HepG2 (cell line): ENCODE measurements at regions not wholly inside any gene's neighbourhood (a gene's known extent, or its start where the extent isn't known, plus 50 kb on each side); places are given as distances from the start of the nearest gene placed in this dataset.

ENCODE experiments used
- ATAC-seq: fragments of 200-7000 bp; cut with Tn5 transposase; 3 replicates; pipeline ENCODE4 v1.9.1; 2020; ENCODE audit warnings: mild to moderate bottlenecking, moderate library complexity
- BruUV-seq: library from RNA; stranded (reverse); fragments of 400-500 nt; replicated peaks from 2 replicates; lab custom pipeline; 2021; lab: Mats Ljungman, UMichigan
- CTCF ChIA-PET: fragments of 300-600 bp; formaldehyde crosslinking; extraction: SDS; loops from one replicate; lab custom pipeline; 2021; ENCODE audit warnings: low total read pairs, inconsistent platforms, low intra/inter-chr PET ratio; lab: Yijun Ruan, JAX
- POLR2A ChIA-PET: fragments of 350-600 bp; sonication (Branson Sonifier 250); formaldehyde crosslinking; loops from one replicate; lab custom pipeline; 2020; ENCODE audit warnings: antibody characterized with exemption, inconsistent platforms; lab: Yijun Ruan, JAX
- DNase-seq: peaks from one replicate; pipeline ENCODE4 v3.0.0-alpha.2; 2015; ENCODE audit warnings: low spot score
- FAIRE-seq: peaks from 3 replicates; lab custom pipeline; 2011; peaks lifted over from hg19 to GRCh38; lab: Jason Lieb, UNC
- H2AFZ ChIP-seq: one replicate; pipeline ENCODE4 v1.6.1; 2011; ENCODE audit warnings: low read length, inconsistent platforms
- H3K27ac ChIP-seq: fragments of 300-600 bp; 3 replicates; pipeline ENCODE4 v1.8.0; 2011; ENCODE audit warnings: mixed run types, mild to moderate bottlenecking, mixed read lengths, low read length, inconsistent platforms; ENCODE audit not compliant: insufficient read depth; ENCODE audit errors: extremely low read length
- H3K27me3 ChIP-seq, 2 experiments: fragments of 200-600 bp in 1 of 2; 2 replicates in 1 of 2; 3 replicates in 1 of 2; pipeline versions ENCODE4 v1.6.0 to v1.8.0; 2011; ENCODE audit warnings: low read length in 2 of 2, mild to moderate bottlenecking in 2 of 2, moderate library complexity in 2 of 2, inconsistent platforms in 1 of 2; ENCODE audit not compliant: insufficient read depth in 2 of 2, control insufficient read depth in 1 of 2
- H3K36me3 ChIP-seq, 2 experiments: fragments of 200-600 bp in 1 of 2; replicated peaks in 1 of 2; 2 replicates in 1 of 2; 3 replicates in 1 of 2; pipeline versions ENCODE4 v1.5.1 to v1.8.0; 2011; ENCODE audit warnings: low read length in 2 of 2, inconsistent platforms in 1 of 2; ENCODE audit not compliant: insufficient read depth in 2 of 2, control insufficient read depth in 1 of 2
- H3K4me1 ChIP-seq: 2 replicates; pipeline ENCODE4 v1.5.1; 2012; ENCODE audit warnings: low read length, inconsistent platforms; ENCODE audit not compliant: insufficient read depth
- H3K4me2 ChIP-seq: 2 replicates; pipeline ENCODE4 v1.6.0; 2011; ENCODE audit warnings: low read depth, low read length, inconsistent platforms
- H3K4me3 ChIP-seq, 3 experiments: fragments of 200-600 bp in 1 of 3; sonication (generic), shearing (Covaris generic) in 1 of 3; replicated peaks in 1 of 3; 2 replicates each; pipeline ENCODE4 v1.5.1; 2011 to 2016; ENCODE audit warnings: low read length in 3 of 3, inconsistent platforms in 2 of 3, low read depth in 2 of 3, mild to moderate bottlenecking in 2 of 3, control low read depth in 1 of 3, mixed read lengths in 1 of 3; ENCODE audit not compliant: insufficient read depth in 1 of 3
- H3K79me2 ChIP-seq: one replicate; pipeline ENCODE4 v1.6.1; 2011; ENCODE audit warnings: low read length, inconsistent platforms; ENCODE audit not compliant: insufficient read depth
- H3K9ac ChIP-seq: 2 replicates; pipeline ENCODE4 v1.6.0; 2011; ENCODE audit warnings: mild to moderate bottlenecking, low read depth, low read length, inconsistent platforms; ENCODE audit not compliant: insufficient read depth
- H3K9me3 ChIP-seq: 2 replicates; pipeline ENCODE4 v1.5.1; 2012; ENCODE audit warnings: mild to moderate bottlenecking, low read length
- H4K20me1 ChIP-seq: 2 replicates; pipeline ENCODE4 v1.6.0; 2011; ENCODE audit warnings: inconsistent platforms, mild to moderate bottlenecking, low read length, moderate library complexity; ENCODE audit not compliant: insufficient read depth
- CEBPG ChIP-seq: IDR thresholded peaks from 2 replicates; pipeline ENCODE4 v1.6.1; 2016
- CREM ChIP-seq, 2 experiments: sonication (generic) in 1 of 2; formaldehyde crosslinking in 1 of 2; IDR thresholded peaks; 2 replicates each; pipeline versions ENCODE4 v1.4.0 to v1.6.1; 2016 to 2020; ENCODE audit warnings: antibody characterized with exemption in 1 of 2, mild to moderate bottlenecking in 1 of 2, missing genetic modification reagents in 1 of 2
- KAT2B ChIP-seq: fragments of 150-350 bp; IDR thresholded peaks from 2 replicates; pipeline ENCODE4 v1.6.1; 2014; ENCODE audit warnings: low read depth, low read length, borderline replicate concordance
- KDM2A ChIP-seq: sonication (generic); formaldehyde crosslinking; IDR thresholded peaks from 2 replicates; pipeline ENCODE4 v1.4.0; 2020; ENCODE audit warnings: low read depth, missing genetic modification reagents, borderline replicate concordance
- KLF11 ChIP-seq: IDR thresholded peaks from 2 replicates; pipeline ENCODE4 v1.6.1; 2016; ENCODE audit warnings: missing compliant biosample characterization
- MTA1 ChIP-seq: sonication (generic); formaldehyde crosslinking; IDR thresholded peaks from 2 replicates; pipeline ENCODE4 v1.4.0; 2020; ENCODE audit warnings: missing genetic modification reagents, mild to moderate bottlenecking, borderline replicate concordance
- NR2C2 ChIP-seq: sonication (generic); formaldehyde crosslinking; IDR thresholded peaks from 2 replicates; pipeline ENCODE4 v1.4.0; 2020; ENCODE audit warnings: missing genetic modification reagents, mild to moderate bottlenecking, moderate library complexity, borderline replicate concordance
- NR2F1 ChIP-seq, 2 experiments: fragments of 450-650 bp in 1 of 2; formaldehyde crosslinking in 1 of 2; IDR thresholded peaks; 2 replicates each; pipeline versions ENCODE4 v1.5.0 to v1.6.1; 2016 to 2020; ENCODE audit warnings: mild to moderate bottlenecking in 1 of 2, missing compliant biosample characterization in 1 of 2, missing genetic modification reagents in 1 of 2, moderate library complexity in 1 of 2
- RELA ChIP-seq: sonication (generic); formaldehyde crosslinking; IDR thresholded peaks from 2 replicates; pipeline ENCODE4 v1.4.0; 2020; ENCODE audit warnings: missing genetic modification reagents
- SAFB2 ChIP-seq: sonication (generic); formaldehyde crosslinking; IDR thresholded peaks from 2 replicates; pipeline ENCODE4 v1.5.1; 2020; ENCODE audit warnings: missing genetic modification reagents, low read depth, mild to moderate bottlenecking, borderline replicate concordance
- SNAI1 ChIP-seq: sonication (generic); formaldehyde crosslinking; IDR thresholded peaks from 2 replicates; pipeline ENCODE4 v1.5.0; 2020; ENCODE audit warnings: mild to moderate bottlenecking, missing genetic modification reagents, borderline replicate concordance
- SP4 ChIP-seq: sonication (generic); formaldehyde crosslinking; IDR thresholded peaks from 2 replicates; pipeline ENCODE4 v1.8.1; 2023; ENCODE audit warnings: mild to moderate bottlenecking, missing genetic modification reagents
- TFE3 ChIP-seq: IDR thresholded peaks from 2 replicates; pipeline ENCODE4 v1.6.1; 2016
- ZBTB2 ChIP-seq: sonication (generic); formaldehyde crosslinking; IDR thresholded peaks from 2 replicates; pipeline ENCODE4 v1.8.0; 2022; ENCODE audit warnings: low read depth, missing genetic modification reagents
- ZNF230 ChIP-seq: sonication (generic); formaldehyde crosslinking; IDR thresholded peaks from 2 replicates; pipeline ENCODE4 v1.4.0; 2020; ENCODE audit warnings: mild to moderate bottlenecking, missing genetic modification reagents
- ZNF234 ChIP-seq: sonication (generic); formaldehyde crosslinking; conservative IDR thresholded peaks from 2 replicates; pipeline ENCODE4 v1.5.1; 2020; ENCODE audit warnings: mild to moderate bottlenecking, missing genetic modification reagents
- ZNF326 ChIP-seq: sonication (generic); formaldehyde crosslinking; IDR thresholded peaks from 2 replicates; pipeline ENCODE4 v1.4.0; 2020; ENCODE audit warnings: missing genetic modification reagents, borderline replicate concordance
- ZNF652 ChIP-seq: IDR thresholded peaks from 2 replicates; pipeline ENCODE4 v1.6.1; 2016; ENCODE audit warnings: low read depth, borderline replicate concordance
- ZNF782 ChIP-seq: sonication (generic); formaldehyde crosslinking; IDR thresholded peaks from 2 replicates; pipeline ENCODE4 v1.4.0; 2020; ENCODE audit warnings: missing genetic modification reagents, mild to moderate bottlenecking, borderline replicate concordance
- in situ Hi-C: cut with HindIII; loops from 2 replicates; pipeline ENCODE4 v1.10.0; 2017; ENCODE audit warnings: low pct_unique_long_range_greater_than_20kb; ENCODE audit not compliant: extremely low pct_ligation_motif_present
- intact Hi-C: fragments of 100-400 bp; cut with micrococcal nuclease; formaldehyde crosslinking; loops from one replicate; pipeline ENCODE4 v1.10.0; 2022; ENCODE audit not compliant: unreplicated experiment

- no peak overlapping the region for H3K27ac ChIP-seq
- no peaks in the 10 kb centered on the region for H3K79me2 ChIP-seq
- no peak overlapping the region for H3K4me3 ChIP-seq
- no peaks in the 10 kb centered on the region for H4K20me1 ChIP-seq
- POLR2A ChIA-PET, result no interaction called here
- CTCF ChIA-PET, result no interaction called here
- no TSS peak for BruUV-seq
- H2AFZ ChIP-seq, result no peak overlapping the region
- ATAC-seq, result no peak
- DNase-seq, result no peak
- H3K4me1 ChIP-seq, result no peaks in the 10 kb centered on the region
- H3K9me3 ChIP-seq, result peaks cover 9% of the 10 kb centered on the region; the same call in 1 of the 2 replicates
- TF ChIP-seq ZBTB2 (no peak), KDM2A (no peak), NR2F1 (CRISPR knock-in tag; IDR thresholded peaks at IDR 0.05) (no peak), MTA1 (CRISPR knock-in tag) (no peak), SAFB2 (CRISPR knock-in tag) (no peak), SP4 (CRISPR knock-in tag) (no peak), CREM (IDR thresholded peaks at IDR 0.05) (no peak), CREM (CRISPR knock-in tag; IDR thresholded peaks at IDR 0.05) (no peak), TFE3 (CRISPR knock-in tag) (no peak), ZNF652 (CRISPR knock-in tag) (no peak), ZNF326 (no peak), SNAI1 (CRISPR knock-in tag) (no peak), RELA (no peak), CEBPG (CRISPR knock-in tag) (no peak), ZNF234 (CRISPR knock-in tag) (no peak), NR2C2 (CRISPR knock-in tag) (no peak), ZNF782 (no peak), KAT2B (no peak), KLF11 (no peak), ZNF230 (CRISPR knock-in tag) (no peak)
- no peak overlapping the region for H3K4me2 ChIP-seq
- in situ Hi-C loops (no loop called here), intact Hi-C loops (no loop called here)
- no peak overlapping the region for H3K9ac ChIP-seq
- no peaks in the 10 kb centered on the region for H3K27me3 ChIP-seq
- H3K36me3 ChIP-seq, result no peaks in the 10 kb centered on the region
- no peak for FAIRE-seq
These were observed 935.2 kb downstream of the PCDH7 start for GRCh38 chr4:31655328-31655727.
